Fibroblast of mammary gland (primary cell): ENCODE measurements at regions not wholly inside any gene's neighbourhood (a gene's known extent, or its start where the extent isn't known, plus 50 kb on each side); places are given as distances from the start of the nearest gene placed in this dataset.
A peak's percentile ranks its signal among the peaks of the same experiment; 100 is the strongest.

Experiments
- DNase-seq: peaks from one replicate; pipeline ENCODE4 v3.0.0-alpha.2; 2010; ENCODE audit warnings: low read depth
- H3K4me3 ChIP-seq: 2 replicates; pipeline ENCODE4 v1.5.1; 2011; ENCODE audit warnings: low read depth, mild to moderate bottlenecking, low read length, moderate library complexity; ENCODE audit not compliant: control insufficient read depth
- TF ChIP-seq, protein P1 (sequence below): conservative IDR thresholded peaks from 2 replicates; pipeline ENCODE4 v1.5.1; 2011; ENCODE audit warnings: low read depth, low read length, inconsistent platforms; ENCODE audit not compliant: control insufficient read depth, insufficient read depth

DNA sequence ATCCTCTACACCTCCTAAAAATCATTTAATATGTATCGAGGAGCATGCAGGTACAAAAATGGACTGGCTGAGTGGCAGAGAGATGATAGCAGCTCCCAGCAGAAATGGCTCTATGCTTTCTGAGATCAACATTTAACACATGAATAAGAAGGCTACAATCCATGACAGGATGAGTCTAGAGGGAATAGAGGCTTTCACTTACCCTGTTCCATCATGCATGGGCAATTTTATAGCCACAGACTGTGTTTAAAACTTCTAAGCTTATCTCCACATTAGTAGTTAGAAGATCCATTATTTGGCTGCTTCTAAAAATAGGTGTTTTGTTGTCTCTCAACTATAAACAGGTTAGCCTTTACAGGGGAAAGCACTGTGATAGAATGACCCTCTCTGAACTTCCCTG, 149.1 kb upstream of the ARHGAP28 start:
- TF ChIP-seq, protein P1, sequence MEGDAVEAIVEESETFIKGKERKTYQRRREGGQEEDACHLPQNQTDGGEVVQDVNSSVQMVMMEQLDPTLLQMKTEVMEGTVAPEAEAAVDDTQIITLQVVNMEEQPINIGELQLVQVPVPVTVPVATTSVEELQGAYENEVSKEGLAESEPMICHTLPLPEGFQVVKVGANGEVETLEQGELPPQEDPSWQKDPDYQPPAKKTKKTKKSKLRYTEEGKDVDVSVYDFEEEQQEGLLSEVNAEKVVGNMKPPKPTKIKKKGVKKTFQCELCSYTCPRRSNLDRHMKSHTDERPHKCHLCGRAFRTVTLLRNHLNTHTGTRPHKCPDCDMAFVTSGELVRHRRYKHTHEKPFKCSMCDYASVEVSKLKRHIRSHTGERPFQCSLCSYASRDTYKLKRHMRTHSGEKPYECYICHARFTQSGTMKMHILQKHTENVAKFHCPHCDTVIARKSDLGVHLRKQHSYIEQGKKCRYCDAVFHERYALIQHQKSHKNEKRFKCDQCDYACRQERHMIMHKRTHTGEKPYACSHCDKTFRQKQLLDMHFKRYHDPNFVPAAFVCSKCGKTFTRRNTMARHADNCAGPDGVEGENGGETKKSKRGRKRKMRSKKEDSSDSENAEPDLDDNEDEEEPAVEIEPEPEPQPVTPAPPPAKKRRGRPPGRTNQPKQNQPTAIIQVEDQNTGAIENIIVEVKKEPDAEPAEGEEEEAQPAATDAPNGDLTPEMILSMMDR: no peak
- DNase-seq: no peak
- no peak overlapping the region for H3K4me3 ChIP-seq

DNA sequence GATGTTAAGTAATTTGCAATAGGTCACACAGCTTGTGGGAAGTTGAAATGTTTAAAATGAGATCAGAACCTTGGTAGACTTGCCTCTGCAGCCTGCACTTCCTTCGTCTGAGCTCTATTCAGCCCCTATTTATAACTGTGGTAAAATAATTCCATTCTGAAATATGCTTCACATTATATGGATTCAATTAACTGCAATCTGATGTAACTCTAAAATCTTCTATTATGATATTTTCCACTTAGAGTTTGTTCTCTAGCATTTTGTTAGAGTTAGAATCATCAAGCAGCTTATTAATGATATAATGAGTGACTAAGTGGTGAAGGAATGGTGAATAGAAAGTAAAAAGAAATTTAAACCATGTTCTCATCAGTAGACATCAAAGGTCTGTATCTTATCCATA, 139.6 kb upstream of the ARHGAP28 start:
- DNase-seq: no peak
- H3K4me3 ChIP-seq: no peak overlapping the region
- TF ChIP-seq, protein P1: no peak

DNA sequence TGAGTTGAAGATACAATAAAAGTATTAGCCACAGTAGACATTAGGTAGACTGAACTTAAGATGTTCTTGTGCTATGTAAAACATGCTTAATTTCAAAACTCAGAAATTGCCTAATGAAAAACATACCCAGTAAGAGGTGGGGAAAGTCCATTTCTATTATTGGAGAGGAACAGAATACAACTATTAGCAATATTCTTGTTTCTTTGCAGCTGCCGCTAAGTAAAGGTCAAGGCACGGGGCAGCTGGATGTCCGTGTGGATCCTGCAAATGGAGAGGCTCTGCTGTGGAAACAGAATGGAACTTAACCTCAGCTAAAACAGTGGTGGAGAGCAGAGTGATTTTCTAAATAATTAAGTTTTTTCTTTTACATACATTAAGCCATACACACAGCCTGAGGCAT, 139.2 kb upstream of the ARHGAP28 start:
- H3K4me3 ChIP-seq: no peak overlapping the region
- DNase-seq: no peak
- TF ChIP-seq, protein P1: no peak

DNA sequence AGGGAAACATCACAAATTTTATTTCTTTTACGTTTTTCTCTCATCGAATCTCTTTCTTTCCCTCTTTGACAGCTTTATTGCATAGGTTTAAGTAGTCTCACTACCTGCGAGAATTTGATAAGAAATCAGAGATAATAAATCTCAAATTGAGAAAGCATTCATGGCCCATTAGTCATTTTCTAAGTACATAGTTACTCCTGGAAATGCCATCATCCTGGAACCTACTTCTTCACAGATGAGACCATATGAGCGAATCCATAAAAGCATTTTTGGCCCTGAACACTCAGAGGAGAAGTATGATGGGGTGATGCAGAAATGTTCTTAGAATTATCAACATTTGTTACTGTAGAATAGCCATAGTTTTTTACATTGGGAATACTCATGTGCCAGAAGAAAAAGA, 138.0 kb upstream of the ARHGAP28 start:
- H3K4me3 ChIP-seq: no peak overlapping the region
- TF ChIP-seq, protein P1: no peak
- peak; percentile 21 for DNase-seq

DNA sequence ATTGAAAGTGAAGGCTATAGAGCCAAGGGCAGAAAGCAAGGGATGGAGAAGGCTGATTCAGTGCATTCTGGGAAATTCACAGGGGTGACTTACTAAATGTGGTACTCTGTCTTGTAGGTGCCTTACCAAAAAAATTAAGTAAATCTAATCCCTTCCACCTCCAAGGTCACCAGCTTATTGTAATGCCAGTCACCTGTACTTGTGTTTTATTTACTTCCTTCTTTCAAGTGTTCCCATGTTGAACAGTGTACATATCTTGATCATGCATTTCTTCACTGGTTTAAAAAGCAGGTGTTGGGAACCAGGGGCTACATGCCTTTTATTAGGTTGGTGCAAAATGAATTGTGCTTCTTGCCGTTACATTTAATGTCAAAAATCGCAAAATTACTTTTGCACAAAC, 137.0 kb upstream of the ARHGAP28 start:
- DNase-seq: no peak
- TF ChIP-seq, protein P1: no peak

DNA sequence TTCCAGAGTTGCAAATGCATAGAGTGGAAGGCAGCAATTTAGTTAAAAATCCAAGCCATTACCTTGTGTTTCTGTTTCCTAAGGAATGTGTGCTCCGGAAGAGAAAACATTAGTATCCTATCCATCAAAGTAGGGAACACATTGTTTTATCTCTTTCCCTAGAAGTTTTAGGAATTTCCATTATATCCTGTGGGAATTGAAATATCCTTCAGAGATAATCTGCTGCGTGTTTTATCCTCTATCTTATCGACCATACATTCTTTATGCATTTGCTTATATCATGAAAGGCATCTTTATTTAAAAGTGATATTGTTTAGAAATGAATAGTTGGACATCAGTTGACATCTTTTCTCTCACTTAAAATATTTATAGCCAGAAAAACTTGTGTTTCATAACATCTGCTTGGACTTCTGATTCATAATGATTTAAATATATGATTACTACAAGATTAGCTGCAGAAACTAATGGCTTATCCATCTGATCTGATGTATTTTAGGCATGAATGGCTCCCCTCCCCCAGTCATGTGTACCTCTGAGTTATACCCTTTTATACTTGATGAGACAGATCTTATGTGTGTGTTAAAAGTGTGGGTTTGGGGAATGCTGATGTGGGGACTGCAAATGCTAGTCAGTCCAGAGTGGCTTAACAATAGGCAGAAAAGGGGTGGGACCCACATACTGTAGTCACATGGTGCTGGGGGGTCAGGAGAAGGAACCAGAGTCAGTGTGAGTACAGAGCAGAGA, 136.2 kb upstream of the ARHGAP28 start:
- TF ChIP-seq, protein P1: no peak
- no peak overlapping the region for H3K4me3 ChIP-seq
- no peak for DNase-seq

More for the DNA sequence above, 137.0 kb upstream of the ARHGAP28 start:
- no peak overlapping the region for H3K4me3 ChIP-seq
